GM18867 (cell line): ENCODE measurements at regions not wholly inside any gene's neighbourhood (a gene's known extent, or its start where the extent isn't known, plus 50 kb on each side); places are given as distances from the start of the nearest gene placed in this dataset.
A peak's percentile ranks its signal among the peaks of the same experiment; 100 is the strongest.

Source experiments
- ATAC-seq: cut with Tn5 transposase; IDR thresholded peaks from one replicate; pipeline ENCODE4 v1.9.1; 2021; ENCODE audit warnings: mild to moderate bottlenecking, moderate library complexity; ENCODE audit not compliant: unreplicated experiment

DNA sequence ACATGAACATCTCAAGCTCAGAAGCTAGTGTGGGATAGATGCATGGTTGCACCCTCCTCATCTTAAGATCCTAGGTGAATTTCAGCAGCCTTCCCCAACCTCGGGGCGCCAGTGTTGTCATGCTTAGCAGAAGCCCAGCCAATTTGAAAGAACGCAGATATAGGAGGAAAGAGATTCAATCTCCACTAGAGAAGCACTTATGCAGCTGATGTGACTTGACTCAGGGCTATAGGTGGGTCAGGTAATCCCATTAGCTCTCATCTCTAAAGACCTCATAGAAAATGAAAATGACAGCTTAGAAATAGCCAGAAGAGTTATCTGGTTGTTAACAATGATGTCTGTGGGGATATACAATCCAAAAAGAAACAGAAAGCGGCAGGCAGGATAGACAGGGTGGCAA lies 310.5 kb downstream of the GPAM start:
- peak; percentile 26 for ATAC-seq

DNA sequence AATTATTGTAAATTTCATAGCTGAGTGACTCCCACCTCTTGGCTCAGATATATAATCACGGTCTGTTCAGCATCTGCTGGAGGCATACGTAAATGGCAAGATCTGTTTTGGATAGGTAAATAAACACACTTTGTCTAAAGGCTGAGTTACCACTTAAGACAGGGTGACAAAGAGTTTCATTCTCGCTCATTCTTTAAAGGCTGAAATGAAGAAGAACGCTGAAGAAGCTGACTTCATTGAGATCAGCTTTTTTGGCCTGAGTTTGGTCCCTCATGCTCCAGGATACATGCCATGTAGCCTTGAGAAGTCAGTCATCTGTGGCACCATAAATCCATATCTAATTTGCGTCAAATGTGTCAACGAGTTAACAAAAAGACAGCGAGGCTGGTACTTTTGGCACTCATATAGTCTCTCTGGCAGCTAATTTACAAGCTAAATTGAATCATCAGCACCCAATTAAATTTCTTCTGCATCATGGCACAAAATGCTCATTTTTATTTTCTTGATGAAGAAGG lies 309.9 kb downstream of the GPAM start:
- peak; percentile 43 for ATAC-seq

DNA sequence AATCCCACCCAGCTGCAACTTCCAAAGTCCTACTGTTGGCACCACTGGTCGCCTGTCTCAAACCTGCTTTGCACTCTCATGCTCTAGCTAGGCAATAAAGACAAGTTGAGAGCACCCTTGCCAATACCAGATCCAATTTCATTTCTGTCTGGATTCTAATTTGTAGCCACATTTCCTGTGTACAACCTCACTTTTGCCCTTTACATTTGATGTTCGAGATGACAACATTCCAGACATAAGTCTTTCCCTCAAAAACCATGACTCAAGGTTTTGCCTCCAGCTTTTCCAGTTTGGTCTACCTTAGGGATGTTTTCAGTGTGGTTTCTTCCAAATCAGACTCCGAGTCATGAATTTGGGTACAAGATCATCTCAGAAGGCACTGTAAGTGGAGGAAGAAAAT lies 309.0 kb downstream of the GPAM start:
- no peak for ATAC-seq

DNA sequence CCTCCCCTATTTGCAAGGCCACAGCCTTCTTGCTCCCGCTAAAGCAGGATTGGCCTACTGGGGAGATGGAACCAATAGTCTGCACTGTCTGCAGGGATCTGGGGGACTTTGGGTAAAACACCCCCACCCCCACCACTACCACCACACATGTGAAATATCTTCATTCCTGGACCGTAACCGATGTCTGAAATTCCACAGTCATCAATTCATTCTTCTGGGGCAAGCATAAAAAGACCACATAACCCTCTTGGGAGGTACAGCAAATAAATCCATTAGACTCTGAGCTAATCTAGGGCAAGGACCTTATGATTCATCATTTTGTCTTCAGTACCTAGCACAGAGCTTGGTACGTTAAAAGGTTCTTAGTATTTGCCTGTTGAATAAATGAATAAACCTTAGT lies 307.8 kb downstream of the GPAM start:
- no peak for ATAC-seq

DNA sequence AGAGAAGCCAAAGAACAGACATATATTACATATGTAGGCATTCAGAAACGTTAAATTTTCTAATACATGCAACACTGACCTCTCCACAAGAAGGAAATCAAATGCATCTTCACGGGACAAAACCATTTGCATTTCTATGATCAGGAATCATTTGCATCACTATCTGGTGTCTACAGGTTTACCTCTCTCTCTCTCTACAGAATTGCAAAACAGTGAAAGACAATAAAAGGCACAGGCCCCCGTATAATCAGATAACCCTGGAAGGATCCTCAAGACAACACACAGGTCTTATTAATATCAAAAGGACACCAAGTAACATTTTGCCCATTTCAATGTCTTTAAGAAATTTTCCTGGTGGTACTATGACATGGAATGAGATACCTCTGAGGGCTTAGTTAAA lies 306.3 kb downstream of the GPAM start:
- ATAC-seq, result no peak

DNA sequence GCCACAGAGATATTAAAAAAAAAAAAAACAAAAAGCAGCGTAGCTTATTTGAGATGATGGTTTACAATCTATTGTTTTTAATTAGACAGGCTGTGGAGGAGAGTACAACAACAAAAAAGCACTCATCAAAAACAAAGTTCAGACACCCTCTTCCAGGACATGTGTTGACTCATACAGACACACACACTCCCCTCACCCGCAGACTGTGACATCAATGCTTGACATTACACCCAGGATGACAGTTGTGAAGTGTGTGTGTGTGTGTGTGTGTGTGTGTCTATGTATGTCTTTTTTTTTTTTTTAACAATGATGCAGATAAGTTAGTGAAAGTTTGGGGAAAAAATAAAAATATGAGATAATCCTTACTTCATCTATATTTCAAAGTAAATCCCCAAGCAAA lies 303.6 kb downstream of the GPAM start:
- no peak for ATAC-seq

DNA sequence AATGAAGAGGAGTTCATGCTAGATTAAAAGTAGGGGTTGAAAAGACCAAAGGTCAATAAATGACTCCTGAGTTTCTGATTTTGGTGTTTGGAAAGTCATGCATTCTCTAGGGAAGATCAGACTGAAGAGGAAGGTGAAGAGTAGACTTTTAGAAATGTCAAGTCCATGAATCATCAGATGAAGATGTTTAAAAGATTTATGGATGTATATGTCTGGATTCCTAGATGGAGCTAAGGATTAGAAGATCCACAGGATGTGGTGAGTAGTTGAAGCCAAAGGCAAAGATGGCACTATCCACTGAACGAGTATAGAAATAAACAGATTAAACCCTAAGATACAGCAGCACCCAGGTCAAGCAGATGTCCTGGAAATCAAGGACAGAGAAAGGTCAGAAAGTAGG lies 298.5 kb downstream of the GPAM start:
- no peak for ATAC-seq

DNA sequence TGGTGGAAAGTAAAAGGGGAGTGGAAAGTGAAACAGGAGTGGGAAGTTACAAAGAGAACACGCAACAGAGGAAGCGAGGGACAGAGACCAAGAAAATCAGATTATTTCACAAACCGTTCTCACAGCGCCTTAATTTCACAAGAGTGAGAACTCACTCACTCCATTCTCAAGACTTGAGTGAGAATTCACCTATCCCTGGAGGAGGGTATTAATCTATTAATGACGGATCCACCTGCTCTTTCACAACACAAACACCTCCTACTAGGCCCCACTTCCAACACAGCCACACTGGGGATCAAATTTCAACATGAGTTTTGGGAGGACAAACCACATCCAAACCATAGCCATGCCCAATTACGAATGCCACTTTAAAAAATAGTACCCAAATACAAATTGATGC lies 297.6 kb downstream of the GPAM start:
- ATAC-seq, result no peak

DNA sequence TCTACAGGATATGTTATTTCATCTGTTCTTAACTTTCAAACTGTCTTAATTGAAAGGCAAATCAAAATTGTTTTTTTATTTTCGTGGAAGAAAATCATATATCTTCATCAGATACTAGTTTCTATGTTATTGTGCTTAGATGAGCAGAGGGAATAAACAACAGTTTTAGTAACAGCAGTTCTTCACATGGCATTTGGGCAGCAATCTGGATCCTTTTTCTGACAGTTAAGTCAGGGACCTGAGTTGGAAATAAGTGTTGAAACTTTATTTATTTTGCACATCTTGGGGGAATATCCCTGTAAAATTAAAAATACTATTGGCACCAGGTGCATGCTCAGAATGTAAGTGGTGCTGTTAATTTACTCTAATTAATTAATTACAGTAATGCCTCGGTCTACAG lies 296.3 kb downstream of the GPAM start:
- no peak for ATAC-seq

DNA sequence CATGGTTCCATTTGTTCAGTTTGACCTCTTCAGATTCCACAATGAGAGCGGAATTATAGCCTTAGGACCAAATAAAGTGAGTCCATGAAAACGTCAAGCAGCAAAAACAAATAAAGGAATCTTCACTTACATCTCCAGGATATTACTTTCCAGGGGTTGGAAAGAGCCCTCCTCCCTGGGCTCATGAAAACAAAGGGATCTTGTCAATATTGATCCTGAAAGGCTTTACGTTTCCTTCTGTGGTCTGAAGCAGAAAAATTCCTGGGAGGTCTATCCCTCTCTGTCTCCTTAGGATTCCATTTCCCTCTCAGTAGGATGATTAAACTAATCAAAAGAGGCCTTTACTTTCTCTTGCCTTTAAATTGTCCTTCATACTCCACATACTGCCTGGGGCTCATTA lies 293.5 kb downstream of the GPAM start:
- no peak for ATAC-seq

DNA sequence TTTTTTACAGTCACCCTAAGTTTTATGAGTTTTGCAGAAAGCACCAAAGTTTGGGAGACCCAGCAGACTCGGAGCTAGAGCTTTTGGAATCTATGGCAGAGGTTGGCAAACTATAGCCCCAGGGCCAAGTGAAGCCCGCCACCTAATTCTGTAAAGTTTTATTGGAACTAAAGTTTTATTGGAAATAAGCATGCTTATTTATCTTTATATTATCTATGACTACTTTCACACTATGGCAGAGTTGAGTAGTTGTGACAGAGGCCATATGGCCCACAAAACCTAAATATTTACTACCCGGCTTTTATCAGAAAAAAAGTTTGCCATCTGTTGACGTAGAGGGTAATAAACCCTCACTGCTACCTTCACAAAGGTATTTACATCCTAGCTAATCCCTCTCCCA lies 267.6 kb downstream of the GPAM start:
- no peak for ATAC-seq

DNA sequence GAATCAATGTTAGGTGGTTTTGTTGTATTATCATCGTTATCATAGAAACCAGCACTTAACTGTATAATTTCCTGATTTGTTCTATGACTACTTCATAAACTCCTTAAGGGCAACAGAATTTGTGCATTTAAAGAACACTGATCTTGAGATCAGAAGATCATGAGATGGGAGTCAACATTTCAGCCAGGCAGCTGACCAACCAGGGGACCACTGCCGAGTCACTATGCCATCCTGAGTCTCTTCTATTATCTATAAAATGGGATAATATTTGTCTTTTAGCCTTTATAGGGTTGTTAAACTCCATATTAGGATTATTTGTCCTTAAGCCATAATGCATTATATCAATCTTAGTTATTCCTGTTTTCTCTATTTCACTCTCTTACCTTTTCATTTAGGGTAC lies 261.7 kb downstream of the GPAM start:
- no peak for ATAC-seq

DNA sequence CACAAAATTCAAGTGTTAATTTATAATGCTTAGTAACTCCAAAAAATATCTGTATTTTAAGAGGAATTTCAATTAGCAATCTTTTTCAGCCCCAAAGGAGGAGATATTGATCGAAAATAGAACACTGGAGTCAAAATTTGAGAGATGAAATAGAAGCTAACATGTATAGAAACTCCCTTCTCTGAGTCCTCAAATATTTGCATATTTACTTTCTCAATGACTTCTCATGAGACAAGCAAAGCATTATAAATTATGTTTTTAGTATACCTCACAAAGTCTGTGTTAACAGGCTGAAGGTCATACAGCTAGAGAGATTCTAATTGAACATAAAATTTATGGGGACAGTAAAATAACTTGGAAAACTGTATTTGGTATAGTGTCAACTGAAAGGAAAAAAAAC lies 260.5 kb downstream of the GPAM start:
- no peak for ATAC-seq

DNA sequence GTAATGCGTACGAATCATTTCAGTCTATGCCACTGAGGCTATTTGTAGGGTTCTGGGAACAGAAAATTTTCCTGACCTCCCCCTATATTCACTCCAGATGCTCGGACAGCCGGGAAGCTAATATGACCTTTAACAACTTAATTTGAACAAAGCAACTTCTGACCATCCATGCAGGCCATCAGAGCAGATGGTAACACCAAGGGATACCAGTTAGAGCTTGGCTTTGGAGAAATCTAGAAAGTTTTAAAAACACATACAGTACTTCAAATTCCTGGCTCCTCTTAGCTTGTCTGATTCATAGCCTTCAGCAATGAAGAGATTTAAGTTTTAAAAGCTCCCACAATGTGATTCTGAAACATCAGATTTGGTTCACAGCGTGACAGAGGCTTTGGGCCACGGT lies 257.3 kb downstream of the GPAM start:
- ATAC-seq, result no peak

DNA sequence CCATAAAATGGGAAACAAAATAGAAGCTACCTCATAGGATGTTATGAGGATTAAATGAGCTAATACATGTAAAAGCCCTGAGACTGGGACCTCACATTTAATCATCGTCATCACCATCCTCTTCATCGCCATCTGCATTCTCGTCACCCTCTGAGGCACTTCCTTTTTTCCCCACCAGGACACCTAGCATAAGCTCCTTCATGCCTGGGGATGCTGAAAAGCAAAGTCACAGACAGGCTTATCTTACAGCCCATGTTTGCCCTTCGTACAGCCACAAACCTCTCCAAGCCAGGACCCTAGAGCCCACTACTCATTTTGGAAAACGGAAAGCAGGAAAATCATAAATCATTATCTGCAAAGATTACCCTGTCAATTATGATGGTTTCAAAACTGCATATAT lies 249.6 kb downstream of the GPAM start:
- no peak for ATAC-seq

DNA sequence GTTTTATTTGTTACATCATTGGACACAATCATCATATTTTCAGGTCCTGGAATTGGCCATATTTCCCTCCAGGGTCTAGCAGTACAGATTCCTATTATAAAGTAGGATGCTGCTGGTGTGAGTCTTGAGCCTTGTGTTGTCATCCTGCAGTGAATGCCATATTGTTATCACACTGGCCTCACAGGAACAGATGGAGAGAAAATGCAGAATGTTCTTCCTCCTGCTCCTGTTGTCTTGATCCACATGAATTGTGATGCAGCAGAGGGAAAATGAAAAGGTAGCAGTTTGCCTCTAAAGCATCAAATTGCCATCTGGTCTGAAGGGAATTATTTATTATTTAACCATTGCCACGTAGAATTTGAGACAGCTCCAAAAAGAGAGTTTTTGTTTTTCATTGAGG lies 248.6 kb downstream of the GPAM start:
- ATAC-seq, result no peak

DNA sequence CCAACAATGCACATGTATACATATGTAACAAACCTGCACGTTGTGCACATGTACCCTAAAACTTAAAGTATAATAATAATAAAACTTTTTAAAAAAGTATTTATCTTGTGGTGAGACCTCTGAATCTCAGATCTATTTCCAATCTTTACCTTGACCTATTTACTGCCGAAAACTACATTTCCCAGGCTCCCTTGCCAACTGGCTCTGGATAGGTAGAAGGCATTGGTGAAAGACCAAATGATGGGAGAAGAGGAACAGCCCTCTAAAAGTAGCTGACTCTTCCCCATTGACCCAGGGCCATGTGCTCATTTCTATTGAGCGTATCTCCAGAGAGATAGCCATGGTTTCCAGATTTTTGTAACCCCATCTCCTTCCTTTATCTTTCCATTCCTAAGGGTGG lies 247.4 kb downstream of the GPAM start:
- no peak for ATAC-seq

DNA sequence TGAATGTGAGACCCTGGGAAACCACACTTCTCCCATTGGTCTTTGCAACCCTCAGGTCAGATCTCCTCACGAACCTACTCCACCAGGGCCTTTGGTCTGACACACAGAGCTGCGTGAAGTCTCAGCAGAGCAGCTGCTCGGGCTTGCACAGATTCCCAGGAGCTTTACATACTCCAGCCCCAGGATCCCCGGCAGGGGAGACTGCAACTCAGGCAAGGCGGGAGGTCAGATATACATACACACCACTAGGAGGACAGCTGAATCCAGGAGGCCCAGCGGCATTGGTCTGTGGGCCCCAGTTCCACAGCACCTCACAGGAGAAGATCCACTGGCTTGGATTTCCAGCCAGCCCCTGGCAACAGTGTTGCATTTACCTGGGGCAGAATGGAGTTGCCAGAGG lies 239.2 kb downstream of the GPAM start:
- ATAC-seq, result no peak

DNA sequence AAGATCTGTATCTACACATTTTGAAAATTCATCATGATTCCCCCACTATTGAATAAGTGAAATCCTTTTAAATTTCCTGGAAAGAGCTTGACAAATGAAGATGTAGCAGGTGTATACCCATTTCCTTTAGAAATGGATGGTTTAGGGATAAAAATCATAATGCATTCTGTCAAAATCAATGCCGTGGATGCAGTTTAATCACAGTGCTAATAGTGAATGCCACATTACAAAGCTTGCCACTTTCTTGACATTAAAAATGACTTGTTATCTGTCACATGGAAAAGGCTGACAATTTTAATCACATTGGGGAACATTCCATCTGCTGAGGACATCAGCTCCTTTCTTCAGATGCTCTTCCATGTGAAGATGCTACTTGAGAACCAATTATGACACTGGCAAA lies 229.6 kb downstream of the GPAM start:
- ATAC-seq, result no peak

DNA sequence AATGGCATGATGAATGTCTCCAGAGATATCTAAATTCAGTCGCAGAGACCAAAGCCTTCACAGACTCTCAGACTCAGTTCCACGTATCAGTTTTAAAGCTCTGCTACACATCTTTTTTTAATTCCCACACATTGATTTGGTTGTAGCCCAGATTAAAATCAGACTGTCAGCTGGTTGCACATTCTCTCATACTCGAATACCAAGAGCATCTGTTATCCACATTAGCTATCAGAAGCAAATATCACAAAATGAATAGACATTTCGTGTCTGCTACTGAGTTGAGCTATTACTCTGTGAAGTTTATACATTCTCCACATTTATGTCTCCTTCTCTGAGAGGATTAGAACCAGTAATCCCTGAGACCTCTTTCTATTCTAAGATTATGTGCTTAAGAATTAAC lies 229.2 kb downstream of the GPAM start:
- ATAC-seq, result no peak

DNA sequence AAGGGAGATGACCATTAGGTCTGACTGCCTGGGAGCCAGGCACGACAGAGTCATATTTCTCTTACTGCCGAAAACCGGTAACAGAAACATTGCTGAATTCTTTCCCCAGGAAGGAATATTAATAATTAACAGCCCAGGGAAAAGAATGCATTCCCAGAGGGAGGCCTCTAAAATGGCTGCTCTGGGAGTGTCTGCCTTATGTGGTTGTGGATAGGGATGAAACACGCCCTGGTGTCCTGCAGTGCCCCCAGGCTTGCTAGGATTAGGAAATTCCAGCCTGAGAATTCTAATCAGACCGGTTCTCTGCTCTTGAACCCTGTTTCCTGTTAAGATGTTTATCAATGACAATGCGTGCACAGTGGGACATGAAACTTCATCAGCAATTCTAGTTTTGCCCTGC lies 226.7 kb downstream of the GPAM start:
- ATAC-seq, result no peak

DNA sequence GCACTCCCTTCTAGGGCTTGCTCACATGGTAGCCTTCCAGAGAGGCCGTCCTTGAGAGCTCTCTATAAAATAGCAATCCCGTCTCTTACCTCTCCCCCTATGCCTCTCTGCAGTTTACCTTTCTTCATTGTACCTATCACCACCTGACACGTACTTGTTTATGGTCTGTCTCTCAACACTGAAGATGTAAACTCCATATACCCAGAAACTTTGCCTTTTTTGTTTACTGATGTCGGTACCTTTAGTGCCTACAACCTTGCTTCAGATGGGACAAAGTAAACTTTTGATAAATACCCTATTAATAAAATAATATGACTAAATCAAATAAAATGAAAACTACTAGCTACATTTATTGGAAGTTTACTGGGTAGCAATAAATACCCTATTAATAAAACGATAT lies 220.6 kb downstream of the GPAM start:
- ATAC-seq, result no peak

DNA sequence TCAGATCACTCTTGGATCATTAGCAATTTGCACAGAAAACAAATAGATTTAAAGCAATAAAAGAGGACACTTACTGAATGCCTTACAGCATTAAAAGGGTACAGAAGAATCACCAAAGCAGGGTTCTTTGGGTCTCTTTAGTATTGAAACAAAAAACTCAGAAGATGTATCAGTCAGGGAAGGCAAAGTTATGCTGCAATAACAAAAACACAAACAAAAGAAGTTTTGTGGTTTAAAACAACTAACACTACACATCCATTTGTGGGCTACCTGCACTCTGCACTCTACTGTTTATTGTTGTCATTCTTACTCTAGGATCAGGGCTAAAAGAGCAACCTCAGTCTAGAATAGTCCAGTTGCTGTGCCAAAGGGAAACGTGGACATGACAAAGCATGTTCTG lies 216.4 kb downstream of the GPAM start:
- no peak for ATAC-seq

DNA sequence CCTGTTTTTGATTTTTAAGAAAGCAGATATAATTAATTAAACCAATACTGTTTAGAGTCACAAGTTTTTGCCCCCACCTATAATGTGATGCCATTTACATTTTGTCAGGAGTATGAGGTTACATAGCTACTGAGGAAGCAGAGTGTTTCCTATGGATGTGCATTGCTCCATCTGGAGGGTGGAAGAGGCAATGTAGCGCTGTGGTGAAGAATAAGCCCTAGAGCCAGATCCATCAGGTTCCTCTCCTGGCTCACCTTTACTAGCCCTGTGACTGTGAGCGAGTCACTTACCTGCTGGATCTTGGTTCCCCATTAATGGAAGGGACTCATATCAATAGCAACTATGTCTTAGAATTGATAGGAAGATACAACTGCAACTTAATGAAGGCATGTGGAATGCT lies 216.0 kb downstream of the GPAM start:
- no peak for ATAC-seq
